Neural cell (in vitro differentiated cells): ENCODE measurements at regions not wholly inside any gene's neighbourhood (a gene's known extent, or its start where the extent isn't known, plus 50 kb on each side); places are given as distances from the start of the nearest gene placed in this dataset.

Experiments
- H2AFZ ChIP-seq: fragments of 200-600, 300-800 bp; sonication (generic), shearing (Covaris generic); 2 replicates; pipeline ENCODE4 v1.6.0; 2014; ENCODE audit warnings: low read depth, mild to moderate bottlenecking, antibody characterized with exemption, low read length, moderate library complexity
- H3F3A ChIP-seq: fragments of 200-600 bp; shearing (Covaris generic); 2 replicates; pipeline ENCODE4 v1.6.1; 2016; ENCODE audit warnings: mild to moderate bottlenecking, moderate library complexity, mixed read lengths, antibody characterized with exemption, low read length; ENCODE audit not compliant: insufficient read depth, poor library complexity, severe bottlenecking
- H3K27ac ChIP-seq: fragments of 200-600, 300-800 bp; sonication (generic), shearing (Covaris generic); 2 replicates; pipeline ENCODE4 v1.5.1; 2014; ENCODE audit warnings: mild to moderate bottlenecking, low read length, moderate library complexity
- H3K27me3 ChIP-seq: fragments of 300-800, 200-600 bp; sonication (generic), shearing (Covaris generic); 2 replicates; pipeline ENCODE4 v1.6.0; 2014; ENCODE audit warnings: mild to moderate bottlenecking, low read depth, low read length, moderate library complexity; ENCODE audit not compliant: insufficient read depth
- H3K36me3 ChIP-seq: fragments of 300-800, 200-600 bp; sonication (generic), shearing (Covaris generic); 2 replicates; pipeline ENCODE4 v1.5.1; 2014; ENCODE audit warnings: mild to moderate bottlenecking, antibody characterized with exemption, low read length, moderate library complexity; ENCODE audit not compliant: insufficient read depth
- H3K4me2 ChIP-seq: fragments of 300-800, 200-600 bp; sonication (generic), shearing (Covaris generic); 2 replicates; pipeline ENCODE4 v1.6.0; 2014; ENCODE audit warnings: mild to moderate bottlenecking, low read length
- H3K4me3 ChIP-seq: fragments of 300-800, 200-600 bp; sonication (generic), shearing (Covaris generic); 2 replicates; pipeline ENCODE4 v1.5.1; 2014; ENCODE audit warnings: mild to moderate bottlenecking, low read length, moderate library complexity
- H3K79me2 ChIP-seq: fragments of 200-600 bp; shearing (Covaris generic); replicated peaks from 2 replicates; pipeline ENCODE4 v1.6.0; 2014; ENCODE audit warnings: mild to moderate bottlenecking, low read length, moderate library complexity; ENCODE audit not compliant: insufficient read depth
- H3K9ac ChIP-seq: fragments of 300-800, 200-600 bp; sonication (generic), shearing (Covaris generic); 2 replicates; pipeline ENCODE4 v1.6.1; 2016; ENCODE audit warnings: mild to moderate bottlenecking, low read length, mixed read lengths
- H3K9me2 ChIP-seq: fragments of 200-600 bp; shearing (Covaris generic); 2 replicates; pipeline ENCODE4 v1.6.1; 2016; ENCODE audit warnings: mild to moderate bottlenecking, low read length, mixed read lengths; ENCODE audit not compliant: insufficient read depth
- H3K9me3 ChIP-seq: fragments of 200-600, 300-800 bp; sonication (generic), shearing (Covaris generic); 2 replicates; pipeline ENCODE4 v1.6.1; 2016; ENCODE audit warnings: mild to moderate bottlenecking, mixed run types, low read length, moderate library complexity, mixed read lengths
- H4K20me1 ChIP-seq: fragments of 200-600 bp; shearing (Covaris generic); 2 replicates; pipeline ENCODE4 v1.6.1; 2016; ENCODE audit warnings: mild to moderate bottlenecking, mixed run types; ENCODE audit not compliant: insufficient read depth
- CTCF ChIP-seq: fragments of 450-650 bp; IDR thresholded peaks from 2 replicates; pipeline ENCODE4 v1.5.1; 2014; ENCODE audit warnings: antibody characterized with exemption, mild to moderate bottlenecking, moderate library complexity; ENCODE audit not compliant: poor library complexity, severe bottlenecking
- EP300 ChIP-seq: fragments of 450-650 bp; conservative IDR thresholded peaks from 2 replicates; pipeline ENCODE4 v1.6.1; 2014; ENCODE audit warnings: antibody characterized with exemption, mild to moderate bottlenecking, moderate library complexity; ENCODE audit not compliant: poor library complexity, severe bottlenecking
- EZH2 ChIP-seq: fragments of 200-600, 300-800 bp; shearing (Covaris generic), sonication (generic); IDR thresholded peaks from 2 replicates; pipeline ENCODE4 v1.6.1; 2014; ENCODE audit warnings: antibody characterized with exemption, low read length, borderline replicate concordance, mild to moderate bottlenecking; ENCODE audit not compliant: insufficient read depth, poor library complexity, severe bottlenecking
- MXI1 ChIP-seq: fragments of 450-650 bp; conservative IDR thresholded peaks from 2 replicates; pipeline ENCODE4 v1.6.1; 2014; ENCODE audit warnings: antibody characterized with exemption, mild to moderate bottlenecking; ENCODE audit not compliant: poor library complexity, severe bottlenecking
- POLR2AphosphoS5 ChIP-seq: IDR thresholded peaks from 2 replicates; pipeline ENCODE4 v1.6.1; 2012
- RAD21 ChIP-seq: fragments of 450-650 bp; conservative IDR thresholded peaks from 2 replicates; pipeline ENCODE4 v1.6.1; 2014; ENCODE audit warnings: antibody characterized with exemption, mild to moderate bottlenecking, moderate library complexity
- REST ChIP-seq: IDR thresholded peaks from 2 replicates; pipeline ENCODE4 v1.6.1; 2012; ENCODE audit warnings: borderline replicate concordance
- SMC3 ChIP-seq: fragments of 450-650 bp; conservative IDR thresholded peaks from 2 replicates; pipeline ENCODE4 v1.6.1; 2014; ENCODE audit warnings: antibody characterized with exemption, mild to moderate bottlenecking, moderate library complexity; ENCODE audit not compliant: poor library complexity
- TAF1 ChIP-seq: IDR thresholded peaks from 2 replicates; pipeline ENCODE4 v1.6.1; 2012; ENCODE audit warnings: low read depth

GRCh38 chr7:136369225-136369624 is 392.1 kb upstream of the MTPN start:
- no peak overlapping the region for H2AFZ ChIP-seq

GRCh38 chr7:136359333-136359903 is 382.3 kb upstream of the MTPN start:
- Histone ChIP-seq H4K20me1 (no peaks in the 10 kb centered on the region), H2AFZ (no peak overlapping the region), H3K79me2 (no peaks in the 10 kb centered on the region), H3K27me3 (no peaks in the 10 kb centered on the region), H3F3A (no peaks in the 10 kb centered on the region), H3K4me2 (no peak overlapping the region), H3K27ac (no peak overlapping the region), H3K9me2 (no peaks in the 10 kb centered on the region), H3K9me3 (no peaks in the 10 kb centered on the region), H3K4me3 (no peak overlapping the region), H3K36me3 (no peaks in the 10 kb centered on the region), H3K9ac (no peak overlapping the region)
- no peak for TF ChIP-seq EZH2
- no peak for TF ChIP-seq POLR2AphosphoS5
- TF ChIP-seq EP300 = no peak
- TF ChIP-seq SMC3 = no peak
- no peak for TF ChIP-seq RAD21
- TF ChIP-seq TAF1 = no peak
- no peak for TF ChIP-seq REST
- TF ChIP-seq MXI1 = no peak

More at GRCh38 chr7:136369225-136369624, 392.1 kb upstream of the MTPN start:
- no peak overlapping the region for H3K4me2 ChIP-seq
- H3K27ac ChIP-seq = no peak overlapping the region
- H3K4me3 ChIP-seq = no peak overlapping the region
- H3K36me3 ChIP-seq = no peaks in the 10 kb centered on the region
- H3K9me3 ChIP-seq = no peaks in the 10 kb centered on the region
- TF ChIP-seq CTCF (no peak), POLR2AphosphoS5 (no peak), TAF1 (no peak), RAD21 (no peak), EZH2 (no peak), SMC3 (no peak), REST (no peak), EP300 (no peak), MXI1 (no peak)
- H3K27me3 ChIP-seq = no peaks in the 10 kb centered on the region
- H3F3A ChIP-seq = no peaks in the 10 kb centered on the region
- H4K20me1 ChIP-seq = no peaks in the 10 kb centered on the region
- H3K9me2 ChIP-seq = no peaks in the 10 kb centered on the region
- no peak overlapping the region for H3K9ac ChIP-seq
- no peaks in the 10 kb centered on the region for H3K79me2 ChIP-seq
